Stimulated activated CD8-positive, alpha-beta memory T cell treated with anti-CD3 and anti-CD28 coated beads, Interleukin-7, amount 100 ng/mL, for 48 hours (primary cell): ENCODE measurements at regions not wholly inside any gene's neighbourhood (a gene's known extent, or its start where the extent isn't known, plus 50 kb on each side); places are given as distances from the start of the nearest gene placed in this dataset.
"Not testable (repeated sequence)": the region's sequence is repeated elsewhere in the genome, so short reads cannot be mapped to it uniquely, and the experiment has no call there.

ENCODE experiments used
- DNase-seq, 2 donors: peaks; one replicate each; pipeline ENCODE4 v3.0.0-alpha.2; 2020; ENCODE audit warnings: low read depth in 1 of 2; ENCODE audit errors: extremely low read depth in 1 of 2

DNA sequence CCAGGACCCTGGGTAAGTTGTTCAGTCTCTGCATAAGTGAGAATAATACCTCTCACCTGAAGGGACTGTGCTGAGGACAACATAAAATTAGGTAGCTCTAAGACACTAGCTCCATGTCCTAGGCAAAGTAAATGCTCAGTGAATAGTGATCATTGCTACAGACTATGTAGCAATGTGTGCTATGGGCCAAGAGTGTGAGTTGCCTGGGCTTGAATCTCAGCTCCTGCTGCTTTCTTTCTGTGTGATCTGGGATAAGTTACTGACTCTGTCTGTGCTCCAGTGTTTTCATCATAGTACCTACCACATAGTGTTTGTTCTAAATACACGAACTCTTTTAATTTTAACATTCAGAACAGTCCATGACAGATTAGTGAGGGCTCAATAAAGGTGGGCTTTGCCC, 81.1 kb upstream of the MFGE8 start:
- no peak for DNase-seq

DNA sequence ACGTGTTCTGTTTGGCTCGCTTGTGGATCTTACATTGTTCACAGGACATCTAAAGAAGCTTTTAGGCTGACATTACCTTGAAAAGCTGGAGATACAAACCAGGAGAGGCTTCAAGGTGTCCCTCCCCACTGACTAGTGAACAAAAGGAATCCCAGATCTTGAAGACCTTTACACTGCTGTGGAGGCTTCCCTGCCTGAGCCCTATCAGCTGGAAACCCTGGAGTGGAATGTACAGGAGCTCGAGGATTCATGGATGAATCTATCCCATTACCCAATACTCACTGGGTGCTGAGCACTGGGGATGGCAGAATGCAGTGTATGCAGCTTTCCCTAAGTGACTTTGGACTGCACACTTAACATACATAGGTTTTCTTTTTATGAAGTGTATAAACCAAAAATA, 82.3 kb upstream of the MFGE8 start:
- DNase-seq = no peak

DNA sequence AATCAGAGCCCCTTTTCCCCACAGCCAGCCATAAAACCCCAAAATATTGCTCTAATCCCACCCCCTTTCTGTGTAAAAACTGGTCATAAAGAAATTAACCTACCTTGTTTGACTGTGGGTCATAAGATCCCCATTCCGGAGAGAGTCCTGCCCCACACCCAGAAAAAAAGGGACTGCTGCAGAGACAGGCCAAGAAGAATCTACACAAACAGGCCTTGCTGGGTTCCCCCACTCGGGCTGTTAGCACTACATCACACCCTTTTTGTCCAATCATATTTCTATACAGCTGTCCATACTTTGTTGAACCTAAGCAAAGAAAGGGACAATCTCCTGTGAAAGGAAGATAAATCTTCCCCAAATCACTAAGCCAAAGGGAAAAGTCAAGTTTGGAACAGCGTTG, 84.4 kb upstream of the MFGE8 start:
- DNase-seq = no peak

DNA sequence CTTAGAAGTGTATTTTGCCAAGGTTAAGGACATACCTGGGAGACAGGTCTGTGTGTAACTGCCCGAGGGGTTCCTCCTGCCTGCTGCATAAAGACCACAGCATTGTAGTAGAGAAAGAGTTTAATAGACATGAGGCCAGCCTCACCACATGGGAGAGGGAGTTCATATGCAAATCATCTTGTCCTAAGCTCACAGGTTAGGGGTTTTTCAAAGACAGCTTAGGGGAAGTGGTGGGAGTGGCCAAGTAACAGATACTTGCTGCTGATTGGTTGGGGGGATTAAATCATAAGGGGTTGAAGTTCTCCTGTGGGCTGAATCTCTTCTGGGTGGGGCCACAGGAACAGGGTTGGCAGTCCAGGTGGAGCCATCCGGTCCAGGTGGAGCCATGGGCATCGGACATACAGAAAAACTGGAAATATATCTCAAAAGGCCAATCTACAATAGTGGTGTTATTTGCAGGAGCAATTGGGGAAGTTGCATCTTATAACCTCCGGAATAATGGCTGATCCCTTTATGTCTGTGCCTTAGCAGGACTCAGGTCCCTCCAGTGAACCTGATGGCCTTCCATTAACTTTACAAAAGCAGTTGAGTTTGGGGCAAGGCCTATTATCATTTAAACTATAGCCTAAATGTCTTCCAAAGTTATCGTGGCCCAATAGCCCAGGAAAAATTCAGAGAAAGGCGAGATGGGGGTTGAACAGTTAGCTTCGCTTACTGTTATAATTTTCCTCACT, 86.0 kb upstream of the MFGE8 start:
- DNase-seq = no peak

DNA sequence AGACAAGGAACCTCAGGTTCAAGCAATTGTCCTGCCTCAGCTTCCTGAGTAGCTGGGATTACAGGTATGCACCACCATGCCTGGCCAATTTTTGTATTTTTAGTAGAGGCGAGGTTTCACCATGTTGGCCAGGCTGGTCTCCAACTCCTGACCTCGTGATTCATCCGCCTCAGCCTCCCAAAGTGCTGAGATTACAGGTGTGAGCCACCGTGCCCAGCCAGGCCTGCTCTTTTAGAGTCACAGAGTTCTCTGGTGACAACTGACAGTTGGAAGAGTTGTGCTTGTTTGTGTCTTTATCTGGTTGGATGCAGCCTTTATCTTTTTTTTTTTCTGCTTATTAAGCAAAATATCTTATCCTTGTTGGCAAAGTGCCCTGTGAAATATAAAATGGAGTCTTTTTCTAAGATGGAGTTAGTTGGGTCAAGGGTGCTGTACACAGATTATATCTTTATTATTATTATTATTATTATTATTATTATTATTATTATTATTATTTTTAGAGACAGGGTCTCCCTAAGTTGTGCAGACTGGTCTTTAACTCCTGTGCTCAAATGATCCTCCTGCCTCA, 86.5 kb upstream of the ABHD2 start:
- not testable (repeated sequence) for DNase-seq

DNA sequence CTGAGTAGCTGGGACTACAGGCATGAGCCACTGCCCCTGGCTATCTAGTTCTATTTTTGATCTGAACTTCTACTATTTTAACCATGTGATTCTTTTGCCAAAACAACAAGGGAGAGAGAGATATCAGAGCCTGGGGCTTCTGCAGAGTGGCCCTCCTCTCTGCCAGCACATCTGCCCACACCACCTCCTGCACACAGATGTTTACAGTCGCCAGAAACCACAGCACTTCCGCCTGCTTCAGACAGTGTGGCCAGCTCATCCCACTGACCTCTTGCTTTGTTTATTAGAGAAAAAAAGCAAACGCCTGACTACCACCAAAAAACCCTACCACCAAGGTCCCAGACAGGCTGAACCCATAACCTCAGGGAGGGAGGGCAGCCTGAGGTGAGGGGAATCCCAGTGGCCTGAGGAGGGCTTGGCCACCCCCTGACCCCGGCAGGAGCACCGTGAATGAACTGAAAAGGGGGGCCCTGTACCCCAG, 85.9 kb upstream of the ABHD2 start:
- no peak for DNase-seq

GRCh38 chr15:89002830-89003229, 85.4 kb upstream of the ABHD2 start:
- DNase-seq = no peak

- no peak for DNase-seq
Observed at GRCh38 chr15:89003865-89004725, 84.2 kb upstream of the ABHD2 start.

GRCh38 chr15:89004726-89005030, 83.6 kb upstream of the ABHD2 start:
- DNase-seq = no peak

DNA sequence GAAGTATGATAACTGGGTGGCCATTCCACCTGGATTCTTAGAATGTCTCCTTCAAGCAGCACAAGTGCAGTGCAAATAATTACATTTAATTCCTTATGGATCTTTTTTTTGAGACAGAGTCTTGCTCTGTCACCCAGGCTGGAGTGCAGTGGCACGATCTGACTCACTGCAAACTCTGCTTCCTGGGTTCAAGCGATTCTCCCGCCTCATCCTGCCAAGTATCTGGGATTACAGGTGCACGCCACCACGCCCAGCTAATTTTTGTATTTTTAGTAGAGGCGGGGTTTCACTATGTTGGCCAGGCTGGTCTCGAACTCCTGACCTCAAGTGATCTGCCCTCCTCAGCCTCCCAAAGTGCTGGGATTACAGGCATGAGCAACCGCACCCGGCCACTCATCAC, 80.7 kb upstream of the ABHD2 start:
- DNase-seq = not testable (repeated sequence)

DNA sequence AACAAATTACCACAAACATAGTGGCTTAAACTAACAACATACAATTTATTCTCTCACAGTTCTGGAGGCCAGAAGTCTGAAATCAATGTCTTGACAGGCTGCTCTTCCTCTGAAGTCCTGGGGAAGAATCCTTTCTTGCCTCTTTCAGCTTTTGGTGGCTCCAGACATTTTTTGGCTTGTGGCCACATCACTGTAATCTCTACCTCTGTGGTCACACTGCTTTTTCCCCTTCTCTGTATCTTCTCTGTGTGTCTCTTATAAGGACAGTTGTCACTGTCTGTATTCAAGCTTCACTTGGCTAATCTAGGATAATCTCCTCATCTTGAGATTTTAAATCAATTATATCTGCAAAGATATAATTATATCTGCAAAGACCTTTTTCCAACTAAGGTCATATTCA, 80.3 kb upstream of the ABHD2 start:
- DNase-seq = no peak

DNA sequence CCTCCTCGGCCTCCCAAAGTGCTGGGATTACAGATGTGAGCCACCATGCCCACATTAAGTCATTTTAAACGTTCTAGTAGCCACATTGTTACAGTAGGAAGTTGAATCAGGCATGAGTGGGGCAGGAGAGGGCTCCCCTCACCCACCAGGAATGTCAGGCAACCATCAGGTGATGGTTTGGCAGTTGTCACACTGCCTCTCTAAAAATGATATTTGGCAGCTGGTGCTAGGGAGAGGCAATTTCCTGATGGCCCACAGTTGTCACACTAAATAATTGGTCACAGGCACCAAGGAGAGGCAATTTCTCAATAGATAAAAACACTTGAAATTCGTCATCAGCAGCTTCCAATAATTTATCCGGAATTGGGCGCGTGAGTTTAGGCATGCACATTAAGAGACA, 79.2 kb upstream of the ABHD2 start:
- DNase-seq = no peak

GRCh38 chr15:89015412-89016097, 72.7 kb upstream of the ABHD2 start:
- DNase-seq = no peak

- no peak for DNase-seq
Observed at GRCh38 chr15:89016549-89017041, 71.7 kb upstream of the ABHD2 start.

DNA sequence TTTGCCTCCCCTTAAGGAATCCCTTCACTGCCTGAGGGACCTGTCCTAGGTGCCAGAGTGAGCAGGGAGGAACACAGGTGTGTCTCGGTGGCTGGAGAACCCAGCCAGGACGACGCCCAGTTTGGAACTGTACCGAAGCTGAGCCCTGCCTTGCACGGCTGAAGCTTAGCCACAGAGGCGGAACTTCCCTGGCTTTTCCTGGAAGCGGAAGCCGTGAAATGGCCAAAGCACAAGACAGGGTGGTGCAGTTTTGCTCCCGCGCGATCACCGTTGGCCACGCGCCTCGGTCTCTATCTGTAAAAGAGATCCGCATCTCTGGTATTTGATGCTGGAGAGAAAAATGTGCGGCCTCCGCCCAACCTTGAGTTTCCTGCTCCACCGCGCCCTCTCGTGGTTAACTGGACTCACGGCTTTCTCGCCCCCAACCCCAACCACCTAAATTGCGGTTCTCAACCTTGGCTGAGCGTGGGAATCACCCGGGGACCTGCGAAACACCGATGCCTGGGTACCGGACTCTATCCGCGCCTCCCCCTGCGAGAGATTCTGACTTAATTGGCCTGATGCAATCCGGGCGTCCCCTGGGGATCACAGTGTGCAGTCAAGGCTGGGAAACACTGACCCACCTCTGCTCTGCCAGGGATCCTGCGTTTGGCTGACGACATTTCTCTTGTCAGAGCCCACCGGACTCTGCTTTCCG, 70.7 kb upstream of the ABHD2 start:
- peak; percentile 60 to 71 for DNase-seq

DNA sequence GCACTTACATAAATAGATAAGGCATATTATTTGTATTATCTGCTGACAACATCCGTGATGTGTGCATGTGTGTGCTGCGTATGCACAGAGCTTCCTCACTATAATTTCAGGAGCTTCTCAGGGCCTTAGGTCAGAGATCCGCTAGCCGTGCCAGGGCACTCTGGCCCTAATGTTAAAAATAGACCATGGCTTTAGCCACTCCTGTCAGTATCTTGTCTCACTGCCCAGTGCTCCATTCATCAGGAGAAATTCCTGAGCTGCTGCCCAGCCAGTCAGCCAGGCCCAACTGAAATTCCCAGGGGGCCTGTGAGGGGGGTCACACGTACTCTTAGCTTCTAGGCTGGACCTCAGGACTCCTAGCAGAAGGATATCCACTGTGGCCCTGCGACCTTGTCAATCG, 70.0 kb upstream of the ABHD2 start:
- DNase-seq = no peak

- DNase-seq = no peak
Observed at GRCh38 chr15:89019436-89019835, 68.8 kb upstream of the ABHD2 start.

GRCh38 chr15:89021224-89021623, 67.0 kb upstream of the ABHD2 start:
- no peak for DNase-seq

DNA sequence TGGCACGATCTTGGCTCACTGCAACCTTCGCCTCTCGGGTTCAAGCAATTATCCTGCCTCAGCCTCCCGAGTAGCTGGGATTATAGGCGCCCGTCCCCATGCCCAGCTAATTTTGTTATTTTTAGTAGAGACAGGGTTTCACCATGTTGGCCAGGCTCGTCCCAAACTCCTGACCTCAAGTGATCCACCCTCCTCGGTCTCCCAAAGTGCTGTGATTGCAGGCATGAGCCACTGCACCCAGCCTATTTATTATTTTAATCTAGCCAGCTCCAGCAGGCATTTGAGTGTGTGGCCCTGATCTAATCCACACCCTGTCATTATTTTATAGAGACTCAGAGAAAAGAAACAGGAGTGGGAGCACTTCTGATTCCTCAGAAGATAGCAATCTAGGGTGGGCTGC, 66.4 kb upstream of the ABHD2 start:
- not testable (repeated sequence) for DNase-seq

DNA sequence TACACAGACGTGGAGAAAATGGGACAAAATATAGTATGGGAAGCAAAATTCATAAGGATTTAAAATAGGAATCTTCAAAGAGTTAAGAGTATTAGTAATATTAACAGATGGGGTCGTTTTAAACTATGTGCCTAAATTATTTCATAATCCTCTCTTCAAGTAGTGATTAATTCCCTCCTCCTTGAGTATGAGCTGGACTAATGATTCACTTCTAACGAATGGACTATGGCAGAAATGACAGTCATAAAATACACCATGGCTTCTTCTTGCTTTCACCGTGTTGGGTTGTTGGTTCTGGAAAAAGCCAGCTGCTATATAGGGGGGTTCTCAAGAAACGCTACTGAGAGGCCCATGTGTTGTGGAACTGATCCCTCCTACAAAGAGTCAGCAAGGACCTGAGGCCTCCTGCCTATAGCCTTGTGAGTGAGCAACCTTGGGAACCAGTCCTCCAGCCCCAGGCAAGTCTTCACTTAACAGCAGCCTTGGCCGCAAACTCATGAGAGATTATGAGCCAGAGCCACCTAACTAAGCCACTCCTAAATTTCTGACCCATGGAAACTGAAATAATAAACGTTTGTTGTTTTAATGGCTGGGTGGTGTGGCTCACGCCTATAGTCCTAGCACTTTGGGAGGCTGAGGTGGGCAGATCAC, 64.8 kb upstream of the ABHD2 start:
- DNase-seq = no peak
